Rectal smooth muscle tissue (tissue), 1 donor: ENCODE measurements at regions not wholly inside any gene's neighbourhood (a gene's known extent, or its start where the extent isn't known, plus 50 kb on each side); places are given as distances from the start of the nearest gene placed in this dataset.
"Not testable (repeated sequence)": the region's sequence is repeated elsewhere in the genome, so short reads cannot be mapped to it uniquely, and the experiment has no call there.

ENCODE experiments used
- H3K27ac ChIP-seq: one replicate; pipeline ENCODE4 v1.7.0; 2013; ENCODE audit warnings: low read depth, low read length, inconsistent platforms
- H3K27me3 ChIP-seq: one replicate; pipeline ENCODE4 v1.7.0; 2013; ENCODE audit warnings: low read length; ENCODE audit not compliant: control insufficient read depth, insufficient read depth
- H3K36me3 ChIP-seq: one replicate; pipeline ENCODE4 v1.7.0; 2013; ENCODE audit warnings: low read length; ENCODE audit not compliant: control insufficient read depth, insufficient read depth
- H3K4me1 ChIP-seq: one replicate; pipeline ENCODE4 v1.7.0; 2013; ENCODE audit warnings: low read length; ENCODE audit not compliant: control insufficient read depth, insufficient read depth
- H3K4me3 ChIP-seq: one replicate; pipeline ENCODE4 v1.7.0; 2013; ENCODE audit warnings: low read length
- H3K9ac ChIP-seq: one replicate; pipeline ENCODE4 v1.7.0; 2013; ENCODE audit warnings: low read length

GRCh38 chr11:104691129-104691528 is 207.1 kb downstream of the CASP12 start:
- Histone ChIP-seq H3K36me3 (no peaks in the 10 kb centered on the region), H3K27me3 (no peaks in the 10 kb centered on the region), H3K9ac (no peak overlapping the region), H3K27ac (no peak overlapping the region), H3K4me1 (no peaks in the 10 kb centered on the region), H3K4me3 (no peak overlapping the region)

- Histone ChIP-seq H3K9ac (no peak overlapping the region), H3K27me3 (no peaks in the 10 kb centered on the region), H3K4me3 (no peak overlapping the region), H3K36me3 (no peaks in the 10 kb centered on the region), H3K4me1 (no peaks in the 10 kb centered on the region), H3K27ac (no peak overlapping the region)
Measured at GRCh38 chr11:104690241-104690640, 208.0 kb downstream of the CASP12 start.

GRCh38 chr11:104688731-104689130 is 209.5 kb downstream of the CASP12 start:
- Histone ChIP-seq H3K27ac (no peak overlapping the region), H3K36me3 (no peaks in the 10 kb centered on the region), H3K4me3 (no peak overlapping the region), H3K4me1 (no peaks in the 10 kb centered on the region), H3K27me3 (no peaks in the 10 kb centered on the region), H3K9ac (no peak overlapping the region)

GRCh38 chr11:104682206-104682605 is 216.1 kb downstream of the CASP12 start:
- Histone ChIP-seq H3K4me1 (no peaks in the 10 kb centered on the region), H3K27me3 (no peaks in the 10 kb centered on the region), H3K27ac (no peak overlapping the region), H3K9ac (no peak overlapping the region), H3K4me3 (no peak overlapping the region), H3K36me3 (no peaks in the 10 kb centered on the region)

GRCh38 chr11:104679258-104679657 is 219.0 kb downstream of the CASP12 start:
- Histone ChIP-seq H3K4me3 (no peak overlapping the region), H3K4me1 (no peaks in the 10 kb centered on the region), H3K9ac (no peak overlapping the region), H3K27ac (no peak overlapping the region), H3K27me3 (no peaks in the 10 kb centered on the region), H3K36me3 (no peaks in the 10 kb centered on the region)

- H3K36me3 ChIP-seq: no peaks in the 10 kb centered on the region
- H3K9ac ChIP-seq: no peak overlapping the region
- no peak overlapping the region for H3K27ac ChIP-seq
- no peaks in the 10 kb centered on the region for H3K4me1 ChIP-seq
- H3K4me3 ChIP-seq: no peak overlapping the region
- no peaks in the 10 kb centered on the region for H3K27me3 ChIP-seq
Measured at GRCh38 chr11:104678408-104678807, 219.9 kb downstream of the CASP12 start.

- not testable (repeated sequence) for H3K27me3 ChIP-seq, H3K4me3 ChIP-seq, H3K9ac ChIP-seq, H3K27ac ChIP-seq, H3K4me1 ChIP-seq, H3K36me3 ChIP-seq
Measured at GRCh38 chr11:104677069-104677468, 221.2 kb downstream of the CASP12 start.

- Histone ChIP-seq H3K27ac (no peak overlapping the region), H3K27me3 (no peaks in the 10 kb centered on the region), H3K36me3 (no peaks in the 10 kb centered on the region), H3K9ac (no peak overlapping the region), H3K4me1 (no peaks in the 10 kb centered on the region), H3K4me3 (no peak overlapping the region)
Measured at GRCh38 chr11:104672897-104673296, 225.4 kb downstream of the CASP12 start.

- H3K27ac ChIP-seq: no peak overlapping the region
- no peak overlapping the region for H3K4me3 ChIP-seq
- H3K9ac ChIP-seq: no peak overlapping the region
- no peaks in the 10 kb centered on the region for H3K27me3 ChIP-seq
- no peaks in the 10 kb centered on the region for H3K4me1 ChIP-seq
- no peaks in the 10 kb centered on the region for H3K36me3 ChIP-seq
Measured at GRCh38 chr11:104668797-104669463, 229.3 kb downstream of the CASP12 start.

GRCh38 chr11:104666624-104667023 is 231.6 kb downstream of the CASP12 start:
- no peaks in the 10 kb centered on the region for H3K27me3 ChIP-seq
- H3K4me3 ChIP-seq: no peak overlapping the region
- H3K4me1 ChIP-seq: no peaks in the 10 kb centered on the region
- no peak overlapping the region for H3K9ac ChIP-seq
- H3K27ac ChIP-seq: no peak overlapping the region
- no peaks in the 10 kb centered on the region for H3K36me3 ChIP-seq

GRCh38 chr11:104665641-104666040 is 232.6 kb downstream of the CASP12 start:
- H3K4me3 ChIP-seq: no peak overlapping the region
- no peaks in the 10 kb centered on the region for H3K36me3 ChIP-seq
- no peak overlapping the region for H3K9ac ChIP-seq
- H3K27me3 ChIP-seq: no peaks in the 10 kb centered on the region
- no peaks in the 10 kb centered on the region for H3K4me1 ChIP-seq
- no peak overlapping the region for H3K27ac ChIP-seq

GRCh38 chr11:104663190-104664140 is 234.8 kb downstream of the CASP12 start:
- Histone ChIP-seq H3K27ac (no peak overlapping the region), H3K27me3 (no peaks in the 10 kb centered on the region), H3K36me3 (no peaks in the 10 kb centered on the region), H3K4me3 (no peak overlapping the region), H3K9ac (no peak overlapping the region), H3K4me1 (no peaks in the 10 kb centered on the region)
